GM12874 (cell line): ENCODE measurements at regions not wholly inside any gene's neighbourhood (a gene's known extent, or its start where the extent isn't known, plus 50 kb on each side); places are given as distances from the start of the nearest gene placed in this dataset.

Experiments used
- CTCF ChIP-seq: IDR thresholded peaks from 2 replicates; pipeline ENCODE4 v1.5.1; 2011; ENCODE audit warnings: low read depth, mild to moderate bottlenecking, control low read depth, low read length, moderate library complexity; ENCODE audit not compliant: insufficient read depth

DNA sequence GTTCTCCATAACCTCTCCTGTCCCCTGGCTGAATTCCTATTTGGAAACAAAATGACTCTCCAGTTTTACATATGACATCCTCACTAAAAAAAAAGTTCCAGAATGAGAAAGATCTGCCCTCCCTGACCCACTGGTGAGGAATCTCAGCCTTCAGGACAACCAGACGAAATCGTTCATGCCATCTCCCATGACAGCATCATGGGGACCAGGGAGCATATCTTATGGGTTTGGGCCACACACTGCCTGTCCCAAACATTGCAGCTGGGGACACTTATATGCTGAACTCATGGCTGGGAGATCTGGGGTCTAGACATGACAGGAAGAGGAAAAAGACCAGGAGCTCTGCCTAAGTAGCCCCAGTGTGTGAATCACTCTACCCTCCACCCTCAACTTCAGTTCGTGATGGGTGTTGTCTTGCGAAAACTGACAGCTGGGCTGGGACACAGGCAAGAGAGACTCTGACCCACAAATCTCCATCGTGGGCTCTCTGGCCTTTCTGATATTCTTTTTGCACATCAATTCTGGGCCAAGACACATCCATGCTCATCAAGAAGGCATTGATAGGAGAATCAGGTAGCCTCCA lies 102.0 kb downstream of the ZNF280B start:
- no peak for TF ChIP-seq CTCF

DNA sequence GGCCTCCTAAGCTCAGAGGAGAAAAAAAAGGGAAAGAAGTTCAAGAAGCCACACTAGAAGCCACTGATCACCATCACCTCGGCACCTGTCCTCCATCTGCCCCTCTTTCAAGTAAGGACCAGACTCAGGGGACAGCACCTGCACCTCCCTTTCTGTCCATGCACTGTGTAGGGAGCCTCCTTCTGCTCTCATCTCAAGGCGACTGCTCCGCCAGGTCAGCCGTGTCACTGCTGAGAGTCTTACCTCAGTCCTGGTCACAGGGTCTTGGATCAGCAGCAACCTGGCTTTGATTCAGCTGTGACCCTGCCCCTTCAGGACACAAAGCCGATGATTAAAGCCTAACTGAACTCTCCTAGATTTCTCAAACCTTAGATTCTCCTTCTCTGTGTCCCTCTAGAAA lies 101.5 kb downstream of the ZNF280B start:
- TF ChIP-seq CTCF, result no peak

DNA sequence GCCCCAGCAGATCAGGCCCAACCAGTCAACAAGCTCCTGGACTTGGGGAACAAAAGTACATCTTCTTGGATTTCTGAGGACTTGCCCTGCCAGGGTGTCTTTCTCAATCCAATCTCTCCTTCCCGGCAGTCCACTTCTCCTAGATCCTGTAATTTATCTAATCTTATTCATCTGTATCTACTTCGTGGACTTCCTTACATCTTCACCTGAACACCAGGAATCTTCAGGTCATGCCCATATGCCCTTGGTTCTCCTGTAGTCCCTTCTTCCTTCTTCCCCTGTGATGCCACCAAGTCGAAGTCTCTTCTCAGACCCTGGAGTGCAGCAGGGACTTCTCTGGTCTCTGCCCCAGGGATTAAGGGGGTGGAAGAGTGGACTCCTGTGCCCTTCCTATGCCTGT lies 100.3 kb downstream of the ZNF280B start:
- no peak for TF ChIP-seq CTCF

- TF ChIP-seq CTCF, result peak; percentile 78
Observed at GRCh38 chr22:22408731-22409696, 99.5 kb downstream of the ZNF280B start.

GRCh38 chr22:22410121-22410520 lies 98.4 kb downstream of the ZNF280B start:
- no peak for TF ChIP-seq CTCF

GRCh38 chr22:22410677-22411076 lies 97.9 kb downstream of the ZNF280B start:
- TF ChIP-seq CTCF, result no peak

DNA sequence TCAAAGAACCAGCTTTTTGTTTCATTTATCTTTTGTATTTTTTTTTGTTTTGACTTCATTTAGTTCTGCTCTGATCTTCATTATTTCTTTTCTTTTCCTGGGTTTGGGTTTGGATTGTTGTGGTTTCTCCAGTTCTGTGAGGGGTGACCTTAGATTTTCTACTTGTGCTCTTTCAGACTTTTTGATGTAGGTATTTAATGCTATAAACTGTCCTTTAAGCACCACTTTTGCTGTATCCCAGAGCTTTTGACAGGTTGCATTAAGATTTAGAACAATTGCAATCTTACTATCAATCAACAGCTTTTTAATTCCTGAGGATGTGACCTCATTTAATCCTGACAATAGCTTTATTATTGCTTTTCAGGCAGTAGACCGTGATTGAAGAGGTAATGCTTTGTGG lies 94.3 kb downstream of the ZNF280B start:
- TF ChIP-seq CTCF, result no peak
